ENCODE measurements at regions not wholly inside any gene's neighbourhood (a gene's known extent, or its start where the extent isn't known, plus 50 kb on each side); places are given as distances from the start of the nearest gene placed in this dataset.

- Mint-ChIP-seq H3K4me3 (no peak overlapping the region), H3K27ac (no peak overlapping the region), H3K4me1 (no peaks in the 10 kb centered on the region), H3K27me3 (no peaks in the 10 kb centered on the region), H3K9me3 (no peaks in the 10 kb centered on the region)
- no peak for ATAC-seq
- DNase-seq = no peak
Observed at GRCh38 chr11:106418791-106419190, 341.3 kb downstream of the AASDHPPT start.

GRCh38 chr11:106420048-106420665, 342.7 kb downstream of the AASDHPPT start:
- no peaks in the 10 kb centered on the region for H3K4me1 Mint-ChIP-seq
- ATAC-seq = no peak
- no peak for DNase-seq
- no peak overlapping the region for H3K27ac Mint-ChIP-seq
- no peak overlapping the region for H3K4me3 Mint-ChIP-seq
- no peaks in the 10 kb centered on the region for H3K27me3 Mint-ChIP-seq
- H3K9me3 Mint-ChIP-seq = no peaks in the 10 kb centered on the region

- H3K27me3 Mint-ChIP-seq = no peaks in the 10 kb centered on the region
- DNase-seq (no peak), ATAC-seq (no peak)
- H3K4me1 Mint-ChIP-seq = no peaks in the 10 kb centered on the region
- no peak overlapping the region for H3K4me3 Mint-ChIP-seq
- no peak overlapping the region for H3K27ac Mint-ChIP-seq
- H3K9me3 Mint-ChIP-seq = no peaks in the 10 kb centered on the region
Observed at GRCh38 chr11:106420686-106421085, 343.2 kb downstream of the AASDHPPT start.

- Mint-ChIP-seq H3K27ac (no peak overlapping the region), H3K4me3 (no peak overlapping the region), H3K9me3 (no peaks in the 10 kb centered on the region), H3K4me1 (no peaks in the 10 kb centered on the region), H3K27me3 (no peaks in the 10 kb centered on the region)
- ATAC-seq = no peak
- DNase-seq = no peak
Observed at GRCh38 chr11:106421676-106422292, 344.3 kb downstream of the AASDHPPT start.

GRCh38 chr11:106422583-106422982, 345.1 kb downstream of the AASDHPPT start:
- no peak for ATAC-seq
- Mint-ChIP-seq H3K4me3 (no peak overlapping the region), H3K9me3 (no peaks in the 10 kb centered on the region), H3K27me3 (no peaks in the 10 kb centered on the region), H3K4me1 (no peaks in the 10 kb centered on the region), H3K27ac (no peak overlapping the region)
- no peak for DNase-seq

- H3K4me3 Mint-ChIP-seq = no peak overlapping the region
- peak overlapping the region in 1 of 2 donors; percentile 19 for H3K27ac Mint-ChIP-seq
- DNase-seq (no peak), ATAC-seq (no peak)
- H3K4me1 Mint-ChIP-seq = no peaks in the 10 kb centered on the region
- H3K27me3 Mint-ChIP-seq = no peaks in the 10 kb centered on the region
- H3K9me3 Mint-ChIP-seq = no peaks in the 10 kb centered on the region
Observed at GRCh38 chr11:106424111-106424510, 346.6 kb downstream of the AASDHPPT start.

- no peak for ATAC-seq
Observed at GRCh38 chr11:106425819-106426218, 348.4 kb downstream of the AASDHPPT start.

GRCh38 chr11:106426696-106427095, 349.2 kb downstream of the AASDHPPT start:
- DNase-seq (no peak), ATAC-seq (no peak)
- no peak overlapping the region for H3K27ac Mint-ChIP-seq
- H3K27me3 Mint-ChIP-seq = no peaks in the 10 kb centered on the region
- H3K4me3 Mint-ChIP-seq = no peak overlapping the region
- H3K4me1 Mint-ChIP-seq = no peaks in the 10 kb centered on the region
- no peaks in the 10 kb centered on the region for H3K9me3 Mint-ChIP-seq

More at GRCh38 chr11:106425819-106426218, 348.4 kb downstream of the AASDHPPT start:
- no peaks in the 10 kb centered on the region for H3K4me1 Mint-ChIP-seq
- H3K27me3 Mint-ChIP-seq = no peaks in the 10 kb centered on the region
- H3K4me3 Mint-ChIP-seq = no peak overlapping the region
- no peaks in the 10 kb centered on the region for H3K9me3 Mint-ChIP-seq
- H3K27ac Mint-ChIP-seq = no peak overlapping the region
- DNase-seq = no peak

- Mint-ChIP-seq H3K9me3 (no peaks in the 10 kb centered on the region), H3K27ac (no peak overlapping the region), H3K4me1 (no peaks in the 10 kb centered on the region), H3K27me3 (no peaks in the 10 kb centered on the region), H3K4me3 (no peak overlapping the region)
- ATAC-seq (no peak), DNase-seq (no peak)
Observed at GRCh38 chr11:106427736-106428135, 350.3 kb downstream of the AASDHPPT start.

GRCh38 chr11:106442032-106442431, 364.6 kb downstream of the AASDHPPT start:
- no peak for DNase-seq
- Mint-ChIP-seq H3K9me3 (peaks cover 0 to 12% of the 10 kb centered on the region in 2 donors), H3K27ac (no peak overlapping the region), H3K4me1 (no peaks in the 10 kb centered on the region), H3K27me3 (no peaks in the 10 kb centered on the region), H3K4me3 (no peak overlapping the region)
- ATAC-seq = no peak

GRCh38 chr11:106446302-106446701, 368.8 kb downstream of the AASDHPPT start:
- Mint-ChIP-seq H3K27me3 (no peaks in the 10 kb centered on the region), H3K9me3 (peaks cover 0 to 10% of the 10 kb centered on the region in 2 donors), H3K27ac (no peak overlapping the region), H3K4me1 (no peaks in the 10 kb centered on the region), H3K4me3 (no peak overlapping the region)
- DNase-seq (no peak), ATAC-seq (no peak)

- Mint-ChIP-seq H3K4me3 (no peak overlapping the region), H3K27ac (no peak overlapping the region), H3K4me1 (no peaks in the 10 kb centered on the region), H3K9me3 (peaks cover 0 to 10% of the 10 kb centered on the region in 2 donors), H3K27me3 (no peaks in the 10 kb centered on the region)
- ATAC-seq = no peak
- DNase-seq = no peak
Observed at GRCh38 chr11:106446955-106447354, 369.5 kb downstream of the AASDHPPT start.

GRCh38 chr11:106447631-106448191, 370.2 kb downstream of the AASDHPPT start:
- DNase-seq = no peak
- Mint-ChIP-seq H3K9me3 (peaks cover 0 to 10% of the 10 kb centered on the region in 2 donors), H3K27me3 (no peaks in the 10 kb centered on the region), H3K4me3 (no peak overlapping the region), H3K4me1 (no peaks in the 10 kb centered on the region), H3K27ac (no peak overlapping the region)
- no peak for ATAC-seq

- Mint-ChIP-seq H3K4me1 (no peaks in the 10 kb centered on the region), H3K27ac (no peak overlapping the region), H3K9me3 (peaks cover 0 to 16% of the 10 kb centered on the region in 2 donors), H3K4me3 (no peak overlapping the region), H3K27me3 (no peaks in the 10 kb centered on the region)
- ATAC-seq = no peak
- no peak for DNase-seq
Observed at GRCh38 chr11:106449763-106450162, 372.3 kb downstream of the AASDHPPT start.

GRCh38 chr11:106451228-106451922, 373.9 kb downstream of the AASDHPPT start:
- Mint-ChIP-seq H3K4me3 (no peak overlapping the region), H3K4me1 (no peaks in the 10 kb centered on the region), H3K27me3 (no peaks in the 10 kb centered on the region), H3K9me3 (peaks cover 0 to 21% of the 10 kb centered on the region in 2 donors), H3K27ac (no peak overlapping the region)
- ATAC-seq = no peak
- DNase-seq = no peak

GRCh38 chr11:106456647-106457046, 379.2 kb downstream of the AASDHPPT start:
- DNase-seq = no peak
- H3K4me1 Mint-ChIP-seq = no peaks in the 10 kb centered on the region
- peak overlapping the region in 1 of 2 donors; percentile 86 for H3K27ac Mint-ChIP-seq
- no peaks in the 10 kb centered on the region for H3K27me3 Mint-ChIP-seq
- no peak overlapping the region for H3K4me3 Mint-ChIP-seq
- peaks cover 0 to 24% of the 10 kb centered on the region in 2 donors for H3K9me3 Mint-ChIP-seq
- no peak for ATAC-seq
